Right atrium auricular region (tissue), 2 donors: ENCODE measurements at regions not wholly inside any gene's neighbourhood (a gene's known extent, or its start where the extent isn't known, plus 50 kb on each side); places are given as distances from the start of the nearest gene placed in this dataset.
"Not testable (repeated sequence)": the region's sequence is repeated elsewhere in the genome, so short reads cannot be mapped to it uniquely, and the experiment has no call there.

Experiments used
- DNase-seq: peaks from one replicate; pipeline ENCODE4 v3.0.0-alpha.2; 2019; ENCODE audit warnings: low spot score
- H3K27ac ChIP-seq, 2 donors: fragments of 200-600 bp; sonication (generic); 1 replicate in 1 of 2; 2 replicates in 1 of 2; pipeline ENCODE4 v1.5.1; 2016 to 2019
- H3K27me3 ChIP-seq, 2 donors: fragments of 200-600 bp; sonication (generic); one replicate each; pipeline versions ENCODE4 v1.5.1 to v1.6.0; 2017 to 2019
- H3K36me3 ChIP-seq: fragments of 200-600 bp; sonication (generic); one replicate; pipeline ENCODE4 v1.5.1; 2016
- H3K4me1 ChIP-seq, 2 donors: fragments of 200-600 bp; sonication (generic); one replicate each; pipeline versions ENCODE4 v1.5.1 to v1.6.0; 2017 to 2019
- H3K4me3 ChIP-seq, 2 donors: fragments of 200-600 bp; sonication (generic); 1 replicate in 1 of 2; 2 replicates in 1 of 2; pipeline ENCODE4 v1.5.1; 2017 to 2019; ENCODE audit warnings: mild to moderate bottlenecking in 1 of 2, moderate library complexity in 1 of 2
- H3K9me3 ChIP-seq, 2 donors: fragments of 200-600 bp; sonication (generic); one replicate each; pipeline ENCODE4 v1.5.1; 2019
- CTCF ChIP-seq, 2 donors: fragments of 200-600 bp; sonication (generic); IDR thresholded peaks; one replicate each; pipeline ENCODE4 v1.5.1; 2019; ENCODE audit warnings: antibody characterized with exemption in 2 of 2

- no peaks in the 10 kb centered on the region for H3K4me1 ChIP-seq
- no peak for DNase-seq
- TF ChIP-seq CTCF (IDR thresholded peaks at IDR 0.05): no peak
- H3K36me3 ChIP-seq: no peaks in the 10 kb centered on the region
- H3K27ac ChIP-seq: no peak overlapping the region
- no peak overlapping the region for H3K4me3 ChIP-seq
- no peaks in the 10 kb centered on the region for H3K27me3 ChIP-seq
- no peaks in the 10 kb centered on the region for H3K9me3 ChIP-seq
Observed at GRCh38 chrX:26559855-26560254, 343.9 kb downstream of the MAGEB5 start.

DNA sequence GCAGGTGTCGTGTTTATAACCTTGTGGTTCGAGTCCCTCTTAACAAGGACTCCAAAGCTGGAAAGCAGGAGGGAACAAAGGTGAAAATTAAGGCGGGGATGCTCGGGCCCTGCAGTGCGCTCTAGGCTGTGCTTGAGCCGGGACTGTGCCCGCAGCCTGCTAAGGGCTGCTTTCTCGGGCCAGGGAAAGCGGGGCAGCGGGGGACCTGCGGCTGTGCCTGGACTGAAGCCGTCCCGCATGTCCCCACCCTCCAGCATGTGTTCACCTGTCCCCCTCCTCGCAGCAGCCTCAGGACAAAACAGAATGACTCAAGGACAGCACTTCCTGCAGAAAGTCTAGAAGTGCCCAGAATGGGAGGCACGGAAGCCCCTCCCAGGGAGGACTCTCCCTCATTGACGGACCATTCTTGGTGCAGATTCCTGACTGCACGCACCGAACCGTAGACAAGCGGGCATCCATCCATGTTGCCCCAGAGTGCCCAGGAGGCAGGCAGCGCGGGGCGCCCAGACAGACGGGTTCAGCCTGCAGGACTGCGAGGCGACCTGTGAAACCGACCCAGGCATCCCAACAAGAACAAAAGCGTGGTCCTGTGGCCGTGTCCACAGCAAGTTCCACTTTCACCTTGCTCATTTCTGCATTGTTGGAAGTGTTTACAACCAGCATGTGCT, 342.9 kb downstream of the MAGEB5 start:
- no peak overlapping the region for H3K27ac ChIP-seq
- H3K36me3 ChIP-seq: no peaks in the 10 kb centered on the region
- no peak for TF ChIP-seq CTCF (IDR thresholded peaks at IDR 0.05)
- no peak for DNase-seq
- H3K27me3 ChIP-seq: no peaks in the 10 kb centered on the region
- no peak overlapping the region for H3K4me3 ChIP-seq
- no peaks in the 10 kb centered on the region for H3K4me1 ChIP-seq
- no peaks in the 10 kb centered on the region for H3K9me3 ChIP-seq

DNA sequence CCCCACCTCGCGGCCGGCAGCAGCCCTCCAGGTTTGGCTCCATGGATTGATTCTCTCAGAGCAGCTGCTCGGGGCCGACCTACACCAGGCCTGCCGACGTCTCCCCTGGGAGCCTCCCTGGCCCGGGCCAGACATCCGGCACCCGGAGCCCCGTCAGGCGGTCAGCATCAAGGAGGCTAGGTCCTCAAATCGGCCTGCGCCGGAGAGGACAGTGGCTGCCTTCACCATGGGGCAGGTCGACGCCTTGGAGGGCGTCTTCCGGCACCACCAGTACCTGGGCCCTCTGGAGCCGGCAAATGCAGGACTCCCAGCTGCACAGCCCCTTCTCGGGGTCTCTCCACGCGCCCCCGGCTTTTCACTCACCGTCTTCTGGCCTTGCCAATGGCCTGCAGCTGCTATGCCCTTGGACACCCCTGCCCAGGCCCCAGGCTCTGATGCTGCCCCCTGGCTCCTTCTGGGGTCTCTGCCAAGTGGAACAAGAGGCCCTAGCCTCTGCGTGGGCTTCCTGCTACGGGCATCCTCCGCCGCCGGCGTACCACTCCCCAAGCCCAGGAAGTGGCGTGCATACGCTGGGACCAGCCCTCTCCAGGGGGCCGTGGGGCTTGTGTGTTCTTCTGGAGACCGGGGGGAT, 341.8 kb downstream of the MAGEB5 start:
- DNase-seq: no peak
- no peaks in the 10 kb centered on the region for H3K9me3 ChIP-seq
- no peaks in the 10 kb centered on the region for H3K4me1 ChIP-seq
- H3K27ac ChIP-seq: no peak overlapping the region
- no peak for TF ChIP-seq CTCF (IDR thresholded peaks at IDR 0.05)
- no peaks in the 10 kb centered on the region for H3K36me3 ChIP-seq
- H3K27me3 ChIP-seq: no peaks in the 10 kb centered on the region
- no peak overlapping the region for H3K4me3 ChIP-seq

- H3K27me3 ChIP-seq, H3K36me3 ChIP-seq, H3K4me3 ChIP-seq, H3K9me3 ChIP-seq, DNase-seq, H3K4me1 ChIP-seq, H3K27ac ChIP-seq: not testable (repeated sequence)
Observed at GRCh38 chrX:26525768-26526167, 309.8 kb downstream of the MAGEB5 start.

GRCh38 chrX:26522501-26522900, 306.5 kb downstream of the MAGEB5 start:
- DNase-seq: no peak
- H3K9me3 ChIP-seq: peaks cover 0 to 3% of the 10 kb centered on the region in 2 donors
- no peaks in the 10 kb centered on the region for H3K36me3 ChIP-seq
- no peak overlapping the region for H3K27ac ChIP-seq
- TF ChIP-seq CTCF (IDR thresholded peaks at IDR 0.05): no peak
- H3K4me1 ChIP-seq: no peaks in the 10 kb centered on the region
- H3K27me3 ChIP-seq: no peaks in the 10 kb centered on the region
- H3K4me3 ChIP-seq: no peak overlapping the region

DNA sequence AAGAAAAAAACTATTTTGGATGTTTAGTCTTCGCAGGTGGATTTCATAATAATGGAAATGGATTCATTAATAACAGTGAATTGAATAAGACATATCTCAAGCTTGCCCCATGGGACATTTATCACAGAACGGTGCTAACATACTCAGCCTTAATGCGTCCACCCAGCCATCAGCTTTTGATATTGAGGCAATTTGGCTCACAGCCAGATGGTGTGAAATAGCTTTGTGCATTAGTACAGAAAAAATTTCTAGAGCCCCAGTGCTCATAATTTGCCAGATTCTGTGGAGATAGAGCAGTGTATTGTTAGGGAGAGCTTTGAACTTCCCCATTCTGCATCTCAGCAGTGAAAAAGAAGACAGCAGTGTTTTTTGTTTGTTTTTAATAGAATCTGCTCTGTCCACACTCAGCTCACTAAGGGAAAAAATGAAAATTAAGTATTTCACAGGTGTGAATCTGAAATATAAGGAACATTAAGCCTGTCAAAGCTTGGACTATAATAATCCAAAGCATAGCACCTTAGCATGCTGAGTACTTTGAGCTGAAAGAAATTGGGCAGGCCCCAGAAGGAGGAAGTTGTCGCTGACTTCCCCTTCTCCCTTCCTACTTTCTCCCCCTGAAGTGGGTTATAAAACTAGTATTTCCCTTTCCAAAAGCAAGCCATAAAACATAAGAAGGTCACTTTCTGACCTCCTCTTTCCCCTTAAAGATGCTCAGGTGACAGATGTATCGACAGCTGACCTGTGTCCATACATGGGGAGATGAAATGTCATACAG, 295.8 kb downstream of the MAGEB5 start:
- Histone ChIP-seq H3K9me3 (no peaks in the 10 kb centered on the region), H3K27ac (no peak overlapping the region), H3K4me1 (no peaks in the 10 kb centered on the region), H3K27me3 (no peaks in the 10 kb centered on the region), H3K4me3 (no peak overlapping the region), H3K36me3 (no peaks in the 10 kb centered on the region)
- DNase-seq: no peak
- no peak for TF ChIP-seq CTCF (IDR thresholded peaks at IDR 0.05)
